Esophagus muscularis mucosa (tissue), 3 donors: ENCODE measurements at regions not wholly inside any gene's neighbourhood (a gene's known extent, or its start where the extent isn't known, plus 50 kb on each side); places are given as distances from the start of the nearest gene placed in this dataset.

Experiments used
- POLR2AphosphoS5 ChIP-seq, 2 donors: sonication (generic); formaldehyde crosslinking; IDR thresholded peaks; one replicate each; pipeline ENCODE4 v1.6.1; 2017; ENCODE audit warnings: antibody characterized with exemption in 2 of 2
- TF ChIP-seq, protein P1 (sequence below), 3 experiments: fragments of 200-600 bp in 2 of 3; fragments of 450-650 bp in 1 of 3; sonication (generic) in 2 of 3; IDR thresholded peaks; one replicate each; pipeline ENCODE4 v1.5.1; 2017 to 2019; ENCODE audit warnings: antibody characterized with exemption in 3 of 3, mild to moderate bottlenecking in 2 of 3, moderate library complexity in 1 of 3

DNA sequence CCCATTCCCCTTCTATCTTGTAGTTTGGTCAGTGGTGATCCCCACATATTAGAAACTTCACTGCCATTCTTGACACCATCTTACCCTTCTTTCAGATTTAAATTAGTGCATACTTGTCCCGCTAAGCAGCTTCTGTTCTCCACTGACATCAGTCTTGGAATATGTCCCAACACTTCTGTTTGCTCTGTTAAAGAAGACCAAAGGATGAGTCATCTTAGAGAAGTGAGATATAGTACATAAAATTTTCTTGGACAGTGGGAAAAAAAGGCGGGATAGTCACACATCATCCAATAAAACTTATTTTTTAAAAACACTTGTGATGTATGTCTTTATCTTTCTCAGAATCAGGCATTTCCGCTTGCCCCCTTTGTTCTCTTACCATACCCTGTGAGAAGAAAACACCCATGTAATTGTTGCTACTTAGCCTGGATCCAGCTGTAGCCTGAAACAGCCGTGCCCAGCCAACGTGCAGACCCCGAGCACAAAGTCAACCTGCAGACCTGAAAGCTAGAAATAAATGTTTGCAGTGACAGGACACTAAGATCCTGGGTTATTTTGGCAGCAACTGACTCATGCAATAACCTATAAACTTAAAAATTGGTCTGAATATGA lies 100.1 kb upstream of the PDE3A start:
- TF ChIP-seq, protein P1, sequence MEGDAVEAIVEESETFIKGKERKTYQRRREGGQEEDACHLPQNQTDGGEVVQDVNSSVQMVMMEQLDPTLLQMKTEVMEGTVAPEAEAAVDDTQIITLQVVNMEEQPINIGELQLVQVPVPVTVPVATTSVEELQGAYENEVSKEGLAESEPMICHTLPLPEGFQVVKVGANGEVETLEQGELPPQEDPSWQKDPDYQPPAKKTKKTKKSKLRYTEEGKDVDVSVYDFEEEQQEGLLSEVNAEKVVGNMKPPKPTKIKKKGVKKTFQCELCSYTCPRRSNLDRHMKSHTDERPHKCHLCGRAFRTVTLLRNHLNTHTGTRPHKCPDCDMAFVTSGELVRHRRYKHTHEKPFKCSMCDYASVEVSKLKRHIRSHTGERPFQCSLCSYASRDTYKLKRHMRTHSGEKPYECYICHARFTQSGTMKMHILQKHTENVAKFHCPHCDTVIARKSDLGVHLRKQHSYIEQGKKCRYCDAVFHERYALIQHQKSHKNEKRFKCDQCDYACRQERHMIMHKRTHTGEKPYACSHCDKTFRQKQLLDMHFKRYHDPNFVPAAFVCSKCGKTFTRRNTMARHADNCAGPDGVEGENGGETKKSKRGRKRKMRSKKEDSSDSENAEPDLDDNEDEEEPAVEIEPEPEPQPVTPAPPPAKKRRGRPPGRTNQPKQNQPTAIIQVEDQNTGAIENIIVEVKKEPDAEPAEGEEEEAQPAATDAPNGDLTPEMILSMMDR (IDR thresholded peaks at IDR 0.05) = no peak
- no peak for TF ChIP-seq POLR2AphosphoS5 (IDR thresholded peaks at IDR 0.05)
